ENCODE measurements at regions not wholly inside any gene's neighbourhood (a gene's known extent, or its start where the extent isn't known, plus 50 kb on each side); places are given as distances from the start of the nearest gene placed in this dataset.

- no peaks in the 10 kb centered on the region for H3K27me3 ChIP-seq (ENCODE audit: control insufficient read depth in 2 of 2, insufficient read depth in 2 of 2, low read length in 2 of 2)
- TF ChIP-seq GATA2 (IDR thresholded peaks at IDR 0.05; ENCODE audit: insufficient read depth, insufficient read length, low read depth, low read length) (no peak), MYC (IDR thresholded peaks at IDR 0.05; ENCODE audit: low read depth, low read length) (no peak), POLR2A (IDR thresholded peaks at IDR 0.05; ENCODE audit: low read depth, low read length) (no peak), JUN (IDR thresholded peaks at IDR 0.05; ENCODE audit: borderline replicate concordance, insufficient read depth, insufficient read length, low read depth) (no peak), CTCF (IDR thresholded peaks at IDR 0.05; ENCODE audit: extremely low read depth in 1 of 2, insufficient read depth in 1 of 2, low read depth in 1 of 2, low read length in 2 of 2) (no peak), FOS (IDR thresholded peaks at IDR 0.05; ENCODE audit: borderline replicate concordance, insufficient read depth, low read length) (no peak), POLR2AphosphoS5 (IDR thresholded peaks at IDR 0.05; ENCODE audit: insufficient read depth, low read depth, low read length) (no peak), EZH2 (IDR thresholded peaks at IDR 0.05; ENCODE audit: borderline replicate concordance, low read depth, low read length, severe bottlenecking) (no peak)
- TF ChIP-seq, protein P1, sequence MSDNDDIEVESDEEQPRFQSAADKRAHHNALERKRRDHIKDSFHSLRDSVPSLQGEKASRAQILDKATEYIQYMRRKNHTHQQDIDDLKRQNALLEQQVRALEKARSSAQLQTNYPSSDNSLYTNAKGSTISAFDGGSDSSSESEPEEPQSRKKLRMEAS (IDR thresholded peaks at IDR 0.05; ENCODE audit: insufficient read depth, insufficient read length): no peak
- ChIA-PET POLR2A (no interaction called here), CTCF (interaction anchor here (0.8 to 3.6 kb wide), 15 partner anchors 8 to 578 kb away, joined by 3 to 40 read pairs (median 5); no protein-coding TSS in a partner anchor)
- no peak overlapping the region for H3K9ac ChIP-seq (replicated peaks; ENCODE audit: extremely low read depth, insufficient read depth, low read length)
- no peak overlapping the region for H2AFZ ChIP-seq (ENCODE audit: low read depth, low read length)
- no peaks in the 10 kb centered on the region for H3K36me3 ChIP-seq (ENCODE audit: control insufficient read depth in 2 of 2, extremely low read depth in 1 of 2, insufficient read depth in 2 of 2, low read length in 2 of 2)
- H3K27ac ChIP-seq (ENCODE audit: insufficient read depth, low read depth, low read length): no peak overlapping the region
- H3K79me2 ChIP-seq (ENCODE audit: control insufficient read depth, insufficient read depth, low read length): no peaks in the 10 kb centered on the region
- no peaks in the 10 kb centered on the region for H4K20me1 ChIP-seq (replicated peaks; ENCODE audit: control insufficient read depth, extremely low read depth, insufficient read depth, low read length)
- no peak for FAIRE-seq
- no peaks in the 10 kb centered on the region for H3K9me1 ChIP-seq (replicated peaks; ENCODE audit: control insufficient read depth, extremely low read depth, insufficient read depth, low read length)
- no peaks in the 10 kb centered on the region for H3K9me3 ChIP-seq (replicated peaks; ENCODE audit: control insufficient read depth, insufficient read depth, low read length)
- intact Hi-C loops (cut with micrococcal nuclease): loop anchor here (2.0 to 5.0 kb wide), 2 partner anchors 67 to 497 kb away; no protein-coding TSS in a partner anchor
- H3K4me3 ChIP-seq (replicated peaks in 1 of 3; ENCODE audit: insufficient read depth in 1 of 3, low read depth in 1 of 3, low read length in 3 of 3): no peak overlapping the region
- no peak overlapping the region for H3K4me2 ChIP-seq (ENCODE audit: insufficient read depth, low read length)
- DNase-seq (ENCODE audit: low read depth, low spot score): no peak
- BruUV-seq (replicated peaks): no TSS peak
- dilution Hi-C loops (cut with MboI; ENCODE audit: extremely low pct_ligation_motif_present, low sequenced_read_pairs): no loop called here
- no peaks in the 10 kb centered on the region for H3K4me1 ChIP-seq (ENCODE audit: control insufficient read depth, extremely low read depth, insufficient read depth, low read length)
Observed at GRCh38 chr6:166774292-166774691, 147.2 kb upstream of the RPS6KA2 start.

All from endothelial cell of umbilical vein (primary cell).